ENCODE measurements at regions not wholly inside any gene's neighbourhood (a gene's known extent, or its start where the extent isn't known, plus 50 kb on each side); places are given as distances from the start of the nearest gene placed in this dataset.

DNA sequence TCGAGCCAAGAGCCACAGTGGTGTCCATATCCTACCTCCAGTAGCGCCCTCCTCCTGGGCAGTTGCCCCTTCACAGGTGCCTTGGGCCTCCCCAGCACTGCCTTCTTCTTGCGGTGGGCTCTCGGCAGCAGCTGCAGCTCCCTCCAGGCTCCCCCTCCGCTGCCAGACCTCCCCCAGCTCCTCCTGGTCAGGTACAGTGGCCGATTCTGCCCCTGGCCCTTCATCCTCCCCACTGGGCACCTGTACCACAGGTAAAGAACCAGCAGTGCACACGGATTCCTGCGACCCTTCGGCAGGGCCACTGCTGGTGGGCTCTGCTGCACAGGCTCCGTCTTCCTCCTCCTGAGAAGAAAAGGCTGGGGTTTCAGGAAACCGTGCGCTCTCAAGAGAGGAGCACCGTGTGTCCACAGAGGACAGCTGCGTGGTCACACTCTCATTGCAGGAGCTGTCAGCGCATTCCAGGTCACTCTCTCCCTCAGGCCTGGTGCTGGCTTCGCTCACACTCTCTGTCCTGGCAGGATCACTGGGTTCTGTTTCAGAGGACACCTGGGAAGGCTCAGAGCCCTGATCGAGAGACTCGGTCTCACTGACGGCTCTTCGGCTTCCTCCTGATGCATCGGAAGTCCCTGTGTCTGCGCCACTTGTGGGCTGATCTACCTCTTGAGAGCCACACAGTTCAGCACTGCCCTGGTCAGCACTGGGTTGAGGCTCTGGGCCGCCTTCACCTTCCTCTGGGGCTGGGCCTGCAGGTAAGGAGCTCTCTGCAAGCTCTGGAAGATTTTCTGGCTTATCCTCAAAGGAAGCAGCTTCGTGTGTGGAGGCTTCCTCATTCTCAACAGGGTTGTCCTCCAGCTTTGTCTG lies 147.4 kb upstream of the STK17B start:
- DNase-seq: no peak

DNA sequence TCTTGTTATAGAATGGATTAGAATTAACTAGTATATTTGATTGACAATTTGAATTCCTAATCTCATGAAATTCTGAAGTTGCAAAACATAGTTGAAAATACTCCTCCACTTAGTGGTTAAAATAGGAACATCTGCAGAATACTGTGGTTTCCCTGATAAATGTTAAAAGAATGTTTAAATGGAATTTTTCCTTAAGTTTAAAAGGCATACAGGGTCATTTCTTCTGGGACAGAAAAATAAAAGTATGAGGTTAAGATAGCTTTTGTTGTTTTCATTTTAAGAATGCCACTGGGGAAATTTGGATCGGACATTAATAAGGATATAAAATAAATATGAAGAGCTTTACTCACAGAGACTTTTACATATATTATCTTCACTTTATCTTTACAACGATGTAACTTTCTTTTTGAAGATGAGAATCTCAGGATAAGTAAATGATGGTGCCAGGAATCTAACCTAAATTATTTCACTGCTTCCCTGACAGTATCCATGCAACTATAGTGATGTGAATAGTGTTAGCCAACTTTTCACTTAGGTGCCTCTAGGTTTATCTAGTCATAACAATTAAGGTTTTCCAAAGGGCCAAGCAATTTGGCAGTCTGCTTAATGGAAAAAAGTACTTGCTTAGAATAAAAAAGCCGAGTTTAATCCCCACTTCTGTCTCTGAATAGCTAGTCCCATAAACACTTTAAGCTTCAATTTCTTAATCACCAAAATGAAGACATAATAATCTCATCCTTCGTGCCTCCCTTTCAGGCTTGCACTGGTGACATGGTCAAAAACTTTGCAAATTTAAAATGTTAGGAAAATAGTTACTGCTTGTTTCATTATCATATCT lies 151.8 kb upstream of the STK17B start:
- no peak for DNase-seq

- DNase-seq: no peak
Observed at GRCh38 chr2:196324211-196324610, 152.8 kb upstream of the STK17B start.

DNA sequence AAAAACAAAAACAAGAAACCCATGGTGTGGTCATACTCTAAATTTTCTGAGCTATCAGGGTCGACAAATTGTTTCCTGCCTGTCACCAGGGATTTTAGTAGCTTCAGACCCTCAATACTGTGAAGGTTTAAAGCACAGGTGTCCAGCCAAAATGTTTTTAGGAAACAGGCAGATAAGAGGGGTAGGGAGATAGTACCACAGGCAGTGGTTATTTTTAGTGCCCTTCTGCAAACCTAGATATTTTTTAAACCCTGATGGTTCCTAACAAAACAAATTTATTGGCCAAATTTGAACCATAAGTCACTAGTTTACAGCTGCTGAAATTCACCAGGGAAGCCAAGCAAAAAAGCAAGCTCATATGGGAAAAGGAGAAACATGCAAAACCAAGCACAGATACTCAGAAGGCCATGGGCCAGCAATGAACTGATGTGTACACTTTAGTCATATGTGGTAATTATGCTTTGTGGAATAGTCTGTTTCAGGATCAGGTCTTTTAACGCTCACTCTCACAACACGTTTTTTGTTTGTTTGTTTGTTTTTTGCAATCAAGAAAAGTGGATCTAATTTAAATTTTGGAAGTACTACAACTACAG lies 156.8 kb upstream of the STK17B start:
- no peak for DNase-seq

GRCh38 chr2:196329959-196330358 lies 158.6 kb upstream of the STK17B start:
- no peak for DNase-seq

- no peak for DNase-seq
Observed at GRCh38 chr2:196330645-196331044, 159.3 kb upstream of the STK17B start.

DNA sequence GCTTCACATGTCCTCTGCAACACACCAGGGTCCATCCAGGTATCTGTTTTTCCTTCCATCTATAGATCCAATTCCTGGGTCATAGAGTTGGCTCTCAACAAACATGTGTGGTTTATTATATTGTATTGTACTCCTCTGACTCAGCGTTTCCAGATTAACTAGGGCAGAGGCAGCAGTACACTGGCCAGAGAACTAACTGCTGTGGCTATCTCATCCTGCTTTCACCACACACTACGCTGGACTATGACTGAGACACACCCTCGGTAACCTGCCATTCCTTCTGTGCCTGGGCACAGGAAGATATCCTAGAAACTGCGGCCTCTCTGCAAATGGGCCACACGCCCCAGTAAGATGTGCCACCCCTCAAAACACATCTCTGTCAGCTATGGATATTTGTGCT lies 159.8 kb upstream of the STK17B start:
- no peak for DNase-seq

- no peak for DNase-seq
Observed at GRCh38 chr2:196331851-196332250, 160.5 kb upstream of the STK17B start.

DNA sequence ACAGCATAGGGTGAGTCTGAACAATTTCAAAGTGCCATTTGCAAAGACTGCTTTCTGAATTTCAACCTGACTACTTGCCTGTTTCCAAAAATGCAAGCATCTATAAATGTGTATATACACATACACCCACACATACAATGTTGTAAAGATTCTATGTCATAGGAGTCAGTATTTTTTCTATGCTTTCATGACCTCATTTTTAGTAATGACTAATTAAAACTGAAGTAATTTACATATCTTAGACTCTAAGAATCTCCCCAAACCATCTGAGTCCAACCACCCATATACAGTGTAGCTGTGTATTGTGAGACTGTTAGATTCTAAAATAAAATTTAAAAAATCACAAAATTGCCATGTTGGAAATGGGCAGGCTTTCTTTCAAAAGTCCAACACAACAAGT lies 162.0 kb upstream of the STK17B start:
- DNase-seq: no peak

DNA sequence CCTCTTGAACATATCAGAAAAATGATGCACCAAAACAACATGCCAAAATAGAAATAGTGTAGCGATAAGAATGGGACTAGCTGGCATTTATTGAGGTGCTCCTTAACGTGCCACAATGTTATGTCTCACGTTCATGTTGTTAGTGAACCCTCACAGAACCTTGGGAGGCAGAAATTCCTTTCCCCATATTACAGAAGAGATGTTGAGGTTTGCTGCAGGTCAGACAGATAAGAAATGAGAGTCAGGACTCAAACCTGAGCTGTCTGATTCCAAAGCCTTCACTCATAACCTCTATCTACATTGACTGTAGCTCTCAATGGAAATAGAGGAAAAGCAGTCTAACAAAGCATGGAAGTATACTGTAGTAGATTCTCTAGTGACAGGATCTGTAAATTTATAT lies 163.3 kb upstream of the STK17B start:
- no peak for DNase-seq

DNA sequence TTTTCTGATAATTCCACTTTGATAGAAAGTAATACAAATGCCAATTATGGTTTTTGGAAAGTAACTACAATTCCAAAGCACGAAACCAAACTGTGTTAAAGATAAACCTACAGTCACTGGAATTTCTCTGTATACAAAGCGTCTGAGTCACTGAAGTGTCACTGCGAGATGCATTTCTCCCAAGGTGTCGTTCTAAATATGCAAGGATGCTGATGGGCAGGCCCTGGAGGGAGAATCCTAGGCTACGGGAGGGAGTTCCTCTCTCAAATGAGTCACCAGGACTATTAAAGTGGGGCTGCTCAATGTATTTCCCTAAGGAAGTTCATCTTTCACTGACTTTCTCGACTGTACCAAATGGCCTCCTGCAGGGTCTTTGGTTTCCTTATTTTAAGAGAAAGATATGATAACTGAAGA lies 163.8 kb upstream of the STK17B start:
- no peak for DNase-seq

DNA sequence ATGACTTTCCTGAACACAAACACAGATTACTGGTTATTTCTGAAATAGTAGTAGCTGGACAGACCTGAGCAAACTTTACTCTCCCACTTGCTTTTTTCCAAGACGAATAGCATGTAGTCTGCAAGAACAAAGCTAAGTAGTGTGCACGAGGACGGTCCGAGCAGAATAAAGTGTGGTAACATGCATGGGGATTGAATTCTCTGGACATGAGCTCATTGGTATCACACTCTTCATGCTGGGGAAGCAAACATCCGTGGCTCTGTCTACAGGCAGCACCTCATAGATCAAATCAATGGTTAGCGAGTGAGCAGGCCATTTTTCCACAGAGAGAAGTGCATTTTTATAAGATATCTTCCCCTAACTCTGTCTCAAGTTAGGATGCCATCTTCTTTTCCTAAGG lies 164.8 kb upstream of the STK17B start:
- no peak for DNase-seq

- no peak for DNase-seq
Observed at GRCh38 chr2:196336715-196337114, 165.3 kb upstream of the STK17B start.

- no peak for DNase-seq
Observed at GRCh38 chr2:196337208-196337953, 166.0 kb upstream of the STK17B start.

DNA sequence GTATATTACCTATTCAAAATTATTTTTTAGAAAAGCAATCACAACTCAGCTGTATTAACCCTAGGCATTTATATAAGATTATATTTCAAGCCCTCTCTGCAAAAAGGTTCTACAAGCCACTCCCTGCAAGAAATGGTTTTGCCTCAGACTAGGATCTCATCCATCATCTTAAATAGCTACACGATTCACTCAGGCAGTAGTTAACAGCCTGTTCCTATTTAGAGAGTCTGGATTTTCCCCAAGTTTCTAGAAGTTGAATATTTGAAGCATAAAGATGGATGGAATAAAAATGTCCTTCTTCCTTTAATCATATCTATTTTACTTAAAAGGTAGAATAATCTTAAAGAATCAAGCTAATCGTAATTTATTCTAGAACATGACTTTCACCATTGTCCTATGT lies 167.1 kb upstream of the STK17B start:
- no peak for DNase-seq

- DNase-seq: no peak
Observed at GRCh38 chr2:196341277-196341841, 170.0 kb upstream of the STK17B start.

DNA sequence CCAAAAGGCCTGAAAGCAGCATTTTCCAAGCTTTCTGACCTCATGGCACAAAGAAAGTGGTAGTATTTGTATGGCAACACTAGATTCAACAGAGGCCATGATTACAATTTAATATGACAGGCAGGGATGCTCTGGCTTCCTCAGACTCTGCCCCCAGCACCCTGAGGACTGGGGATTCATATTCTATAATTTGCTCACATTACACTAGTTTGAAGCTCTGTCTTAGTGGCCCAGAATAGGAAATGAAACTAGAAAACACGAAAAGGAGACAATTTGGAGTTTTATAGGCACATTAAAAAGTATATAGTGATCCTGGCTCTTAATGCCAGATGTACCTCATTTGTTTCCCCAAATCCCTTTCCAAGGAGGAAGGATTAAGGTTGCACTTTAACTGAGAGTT lies 173.0 kb upstream of the STK17B start:
- no peak for DNase-seq

DNA sequence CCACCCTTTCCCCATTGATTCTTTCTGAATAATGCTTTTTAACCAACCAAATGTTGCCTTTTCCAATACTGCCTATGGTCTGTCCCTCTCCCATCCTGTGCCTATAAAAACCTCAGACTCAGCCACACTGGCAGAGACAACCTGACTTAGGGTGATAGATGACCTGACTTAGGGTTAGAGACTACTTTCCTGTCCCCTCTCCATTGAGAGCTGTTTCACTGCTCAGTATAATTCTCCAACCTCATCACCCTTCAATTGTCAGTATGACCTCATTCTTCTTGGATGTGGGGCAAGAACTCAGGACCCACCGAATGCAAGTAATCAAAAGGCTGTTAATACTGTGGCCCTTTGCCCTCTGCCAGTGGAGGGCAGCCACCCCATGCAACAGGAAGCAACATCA lies 182.3 kb upstream of the STK17B start:
- no peak for DNase-seq

GRCh38 chr2:196354186-196354585 lies 182.8 kb upstream of the STK17B start:
- DNase-seq: no peak

- no peak for DNase-seq
Observed at GRCh38 chr2:196356332-196356731, 185.0 kb upstream of the STK17B start.

DNA sequence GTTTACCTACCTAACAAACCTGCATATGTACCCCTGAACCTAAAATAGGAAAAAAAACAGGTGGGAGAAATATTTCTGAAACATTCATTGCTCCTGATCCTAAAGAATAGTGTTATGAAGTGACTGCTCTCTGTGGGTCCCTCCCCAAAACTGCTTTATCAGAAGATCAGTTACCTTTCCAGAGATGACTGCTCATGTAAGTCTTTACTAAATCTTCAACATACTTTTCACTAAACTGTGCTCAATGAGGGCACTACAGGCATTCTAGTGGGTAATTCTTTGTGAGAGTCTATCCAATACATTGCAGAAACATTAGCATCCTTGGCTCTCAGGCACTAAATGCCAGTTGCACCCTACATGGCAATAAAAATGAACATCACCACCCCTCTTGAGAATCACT lies 189.3 kb upstream of the STK17B start:
- no peak for DNase-seq

- no peak for DNase-seq
Observed at GRCh38 chr2:196361606-196362326, 190.4 kb upstream of the STK17B start.
